T-helper 1 cell (primary cell): ENCODE measurements at regions not wholly inside any gene's neighbourhood (a gene's known extent, or its start where the extent isn't known, plus 50 kb on each side); places are given as distances from the start of the nearest gene placed in this dataset.
"Not testable (repeated sequence)": the region's sequence is repeated elsewhere in the genome, so short reads cannot be mapped to it uniquely, and the experiment has no call there.

ENCODE experiments used
- DNase-seq, 5 donors: peaks; one replicate each; pipeline ENCODE4 v3.0.0-alpha.2; 2012 to 2020

GRCh38 chr21:15119486-15119885, 54.7 kb upstream of the NRIP1 start:
- DNase-seq: no peak

DNA sequence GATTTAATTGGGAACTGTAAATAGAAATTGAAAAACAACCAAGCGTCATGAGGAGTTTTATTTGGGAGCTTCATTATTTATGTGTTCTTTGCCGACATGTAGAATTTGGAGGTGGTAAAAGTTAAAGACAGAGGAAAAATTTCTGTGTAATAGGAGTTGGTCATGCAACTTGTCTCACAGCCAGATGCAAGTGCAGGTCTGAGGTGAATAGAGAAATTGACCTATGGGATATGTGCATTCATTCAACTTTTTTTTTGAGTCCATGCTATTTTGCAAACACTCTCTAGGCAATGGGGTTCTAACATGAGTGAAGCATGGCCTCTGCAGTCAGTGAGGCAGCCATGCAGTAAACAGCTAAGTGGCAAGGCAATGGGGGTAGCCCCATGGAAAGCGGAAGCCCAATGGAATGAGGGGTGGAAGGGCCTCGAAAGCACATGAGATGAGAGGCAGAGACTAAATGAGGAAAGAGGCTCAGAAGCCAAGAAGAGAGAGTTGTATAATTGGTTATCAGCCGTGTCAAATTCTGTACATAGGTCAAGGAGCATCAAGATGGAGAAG, 56.4 kb upstream of the NRIP1 start:
- DNase-seq: no peak

- DNase-seq: no peak
These were observed 56.9 kb upstream of the NRIP1 start for GRCh38 chr21:15121655-15122120.

DNA sequence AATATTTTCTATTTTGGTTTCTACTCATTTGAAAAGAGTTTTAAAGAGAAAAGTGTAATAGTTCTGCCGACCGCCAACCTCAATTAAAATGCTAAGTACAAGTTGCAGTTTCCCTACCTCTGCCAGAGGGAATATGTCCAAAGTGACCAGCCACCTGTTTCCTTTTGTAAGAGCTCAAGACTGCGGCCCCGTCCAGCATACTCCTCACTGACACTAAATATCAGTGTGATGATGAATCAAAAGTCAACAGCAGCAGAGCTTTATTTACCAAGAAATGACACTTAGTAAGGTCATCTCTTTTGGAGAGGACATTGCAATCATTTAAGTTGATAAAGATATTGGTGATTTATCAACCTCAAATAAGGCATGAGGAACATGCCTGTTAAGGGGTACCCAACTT, 57.4 kb upstream of the NRIP1 start:
- no peak for DNase-seq

GRCh38 chr21:15124731-15125130, 59.9 kb upstream of the NRIP1 start:
- DNase-seq: no peak

DNA sequence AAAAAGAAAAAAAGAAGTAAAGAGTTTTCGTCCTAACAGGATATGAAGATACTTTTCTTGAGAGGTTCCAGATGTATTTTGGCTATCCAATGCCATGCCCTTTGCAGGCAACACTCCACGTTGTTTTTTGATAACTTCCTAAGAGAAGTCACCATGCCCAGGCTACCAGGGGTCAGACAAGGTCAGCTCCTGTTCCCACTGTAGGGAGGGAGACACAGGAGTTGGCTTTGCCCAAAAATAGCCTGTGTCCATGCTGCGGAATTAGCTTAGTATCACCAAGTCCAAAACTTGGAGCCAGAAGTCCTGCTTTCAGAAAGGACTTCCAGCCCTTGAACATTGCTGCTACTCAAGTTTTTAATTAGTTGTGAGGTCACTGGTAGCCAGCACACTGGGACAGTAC, 62.1 kb upstream of the NRIP1 start:
- DNase-seq: no peak

- no peak for DNase-seq
These were observed 62.6 kb upstream of the NRIP1 start for GRCh38 chr21:15127437-15127836.

DNA sequence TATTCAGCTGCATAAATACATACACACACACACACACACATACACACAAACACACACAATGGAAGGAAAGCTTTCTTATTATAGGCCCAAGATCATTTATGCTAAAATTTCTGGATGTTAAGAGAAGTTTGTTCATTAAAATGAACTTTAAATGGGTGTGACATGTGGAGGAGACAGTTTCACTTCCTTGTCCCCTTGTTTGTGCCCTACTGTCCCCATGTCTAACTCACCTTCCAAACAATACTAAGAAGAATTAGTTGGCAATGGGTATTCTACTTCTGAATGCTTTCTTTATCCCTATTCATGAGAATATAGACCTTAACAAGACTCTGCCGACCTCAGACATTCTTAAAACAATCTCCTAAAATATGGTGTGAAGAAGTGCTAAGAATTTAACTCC, 63.5 kb upstream of the NRIP1 start:
- DNase-seq: no peak

DNA sequence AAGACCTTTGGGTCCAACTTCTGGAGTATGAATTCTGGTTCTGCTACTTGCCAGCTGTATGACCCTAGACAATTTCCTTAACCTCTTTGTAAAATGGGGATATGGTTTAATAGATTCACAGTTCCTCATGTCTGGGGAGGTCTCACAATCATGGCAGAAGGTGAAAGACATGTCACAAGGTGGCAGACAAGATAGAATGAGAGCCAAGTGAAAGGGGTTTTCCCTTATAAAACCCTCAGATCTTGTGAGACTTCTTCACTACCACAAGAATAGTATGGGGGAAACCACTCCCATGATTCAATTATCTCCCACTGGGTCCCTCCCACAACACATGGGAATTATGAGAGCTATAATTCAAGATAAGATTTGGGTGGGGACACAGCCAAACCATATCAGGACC, 63.9 kb upstream of the NRIP1 start:
- DNase-seq: not testable (repeated sequence)

DNA sequence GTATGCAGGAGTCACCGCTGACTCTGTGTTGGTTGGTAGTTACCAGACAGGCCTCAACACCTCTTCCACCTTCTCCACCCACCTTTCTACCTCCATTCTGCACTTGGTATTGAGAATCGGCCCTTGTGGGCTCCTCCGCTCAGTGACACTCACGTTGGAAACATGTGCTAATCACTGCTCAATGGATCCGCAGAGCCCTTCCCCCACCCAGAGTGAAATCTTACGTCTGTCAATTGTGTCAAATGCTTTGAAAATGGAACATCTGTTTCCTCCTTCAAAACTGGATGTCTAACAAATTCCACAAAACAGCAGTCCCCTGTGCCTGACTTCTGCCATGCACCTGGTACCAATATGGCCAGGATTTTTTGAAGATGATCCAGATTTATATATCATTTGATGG, 65.5 kb upstream of the NRIP1 start:
- DNase-seq: no peak

DNA sequence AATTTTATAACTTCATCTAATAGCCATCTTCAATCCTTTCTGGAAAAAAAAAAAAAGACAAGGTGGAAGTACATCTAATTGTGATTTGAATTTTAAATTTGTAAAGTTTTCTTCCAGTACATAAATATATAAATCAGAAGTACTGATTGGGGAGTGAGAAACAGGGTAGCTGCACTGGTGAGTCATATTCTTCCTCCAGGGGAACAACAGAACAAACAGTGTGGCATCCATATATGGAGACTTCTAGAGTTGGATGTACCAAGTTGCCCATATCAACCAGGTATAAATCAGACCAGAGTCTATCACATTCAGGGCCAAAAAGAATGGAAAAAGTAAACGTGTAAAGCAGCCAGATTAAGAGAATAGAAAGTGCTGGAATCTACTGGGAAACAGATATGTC, 66.0 kb upstream of the NRIP1 start:
- DNase-seq: no peak

DNA sequence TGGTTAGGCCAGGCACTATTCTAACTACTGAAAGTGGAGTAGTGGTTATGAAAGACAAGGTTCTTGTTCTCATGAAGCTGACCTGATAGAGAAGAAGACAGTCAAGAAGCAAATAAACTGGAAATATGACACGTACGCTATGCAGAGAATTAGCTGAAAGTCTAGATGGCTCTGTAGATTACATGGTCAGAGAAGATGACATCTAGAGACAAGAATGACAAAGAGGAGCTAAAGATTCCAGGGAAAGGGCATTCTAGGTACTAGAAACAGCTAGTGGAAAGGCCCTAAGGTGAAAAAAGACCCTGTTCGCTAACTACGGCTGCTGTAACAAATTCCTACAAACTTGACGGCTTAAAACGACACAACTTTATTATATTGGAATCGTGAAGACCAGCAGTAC, 68.0 kb upstream of the NRIP1 start:
- DNase-seq: no peak

DNA sequence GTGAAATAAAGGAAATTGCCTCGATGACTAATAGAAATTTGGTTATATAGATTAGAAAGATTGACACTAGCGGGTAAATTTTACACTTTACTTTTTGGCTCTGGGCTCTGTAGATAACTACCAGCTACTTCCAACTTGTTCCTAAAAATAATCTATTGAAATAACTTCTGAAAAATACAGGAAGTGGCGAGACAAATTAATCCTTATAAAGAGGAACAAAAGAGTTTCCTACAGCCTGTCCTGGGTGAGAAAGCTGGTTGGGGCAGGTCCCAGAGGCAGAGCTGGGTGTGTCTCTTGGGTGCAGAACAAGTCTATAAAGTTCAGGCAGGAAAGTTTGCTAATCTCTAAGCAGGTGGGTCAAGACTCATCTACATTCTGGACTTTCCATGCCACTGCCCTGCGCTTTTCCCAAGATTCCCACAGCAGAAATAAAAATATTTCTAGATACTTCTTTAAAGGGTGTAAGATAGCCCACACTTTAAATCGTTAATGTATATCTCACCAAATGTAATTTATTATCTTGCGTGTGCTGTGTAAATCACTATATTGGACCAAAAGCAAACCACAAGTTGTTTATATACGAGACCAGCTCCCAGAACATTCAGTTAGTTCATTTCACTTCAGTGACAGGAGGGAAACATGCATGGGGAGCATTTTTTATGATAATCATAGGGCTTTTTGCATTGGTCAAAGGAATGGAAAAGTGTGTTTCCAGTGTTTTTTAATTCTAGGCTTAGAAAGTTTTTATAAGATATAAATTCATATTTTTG, 70.1 kb upstream of the NRIP1 start:
- no peak for DNase-seq

DNA sequence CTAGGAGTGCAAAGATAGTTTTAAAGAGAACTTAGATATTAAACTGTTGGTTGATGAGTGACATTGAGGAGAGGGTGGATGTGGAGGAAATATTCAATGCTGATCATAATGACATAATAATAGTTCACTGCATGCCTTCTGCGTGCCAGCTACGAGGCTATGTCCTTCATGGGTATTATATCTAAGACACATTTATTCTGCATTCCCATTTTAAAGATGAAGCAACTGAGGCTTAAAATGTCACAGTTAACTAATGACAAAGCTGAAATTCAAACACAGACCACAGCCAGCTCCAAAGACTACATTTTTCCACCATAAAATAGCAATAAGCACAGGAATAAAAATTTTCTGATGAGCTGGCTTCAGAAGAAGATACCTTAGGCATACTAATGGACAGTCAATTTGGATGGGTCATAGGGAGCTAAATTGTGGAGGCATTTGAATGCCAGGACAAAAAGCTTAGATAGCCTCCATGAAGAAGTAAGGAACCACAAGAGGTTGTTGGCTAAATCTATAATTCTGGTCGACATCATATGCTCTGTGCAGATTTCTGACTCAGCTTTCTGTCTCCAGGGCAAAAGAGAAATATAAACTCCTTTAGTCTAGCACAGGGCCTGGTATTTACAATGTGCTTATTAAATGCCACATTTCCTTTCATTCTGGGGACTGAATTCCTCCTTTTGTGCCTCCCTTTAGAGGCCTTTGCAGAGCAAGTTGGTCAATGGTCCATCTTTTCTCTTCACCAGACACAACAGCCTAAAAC, 71.2 kb upstream of the NRIP1 start:
- DNase-seq: no peak

DNA sequence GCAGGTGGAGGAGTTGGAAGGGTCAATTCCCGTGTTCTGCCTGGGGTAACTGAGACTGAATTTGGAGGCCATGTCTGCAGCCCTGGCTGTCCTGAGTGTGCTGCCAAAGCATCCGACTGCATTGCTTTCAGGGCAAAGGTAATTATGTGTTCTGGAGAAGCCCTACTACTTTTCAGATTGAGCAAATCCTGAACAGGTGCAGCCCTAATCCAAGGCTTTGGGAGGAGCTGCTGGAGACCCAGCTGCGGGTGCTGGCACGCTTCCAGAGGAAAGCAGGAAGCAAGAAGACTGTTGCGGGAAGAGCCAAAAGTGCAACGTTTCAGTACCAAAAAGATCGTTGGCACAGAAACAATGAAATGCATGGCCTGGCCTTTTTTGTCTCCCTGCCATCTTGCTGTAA, 73.7 kb upstream of the NRIP1 start:
- no peak for DNase-seq

GRCh38 chr21:15139898-15140297, 75.1 kb upstream of the NRIP1 start:
- no peak for DNase-seq

GRCh38 chr21:15140321-15141019, 75.7 kb upstream of the NRIP1 start:
- no peak for DNase-seq

DNA sequence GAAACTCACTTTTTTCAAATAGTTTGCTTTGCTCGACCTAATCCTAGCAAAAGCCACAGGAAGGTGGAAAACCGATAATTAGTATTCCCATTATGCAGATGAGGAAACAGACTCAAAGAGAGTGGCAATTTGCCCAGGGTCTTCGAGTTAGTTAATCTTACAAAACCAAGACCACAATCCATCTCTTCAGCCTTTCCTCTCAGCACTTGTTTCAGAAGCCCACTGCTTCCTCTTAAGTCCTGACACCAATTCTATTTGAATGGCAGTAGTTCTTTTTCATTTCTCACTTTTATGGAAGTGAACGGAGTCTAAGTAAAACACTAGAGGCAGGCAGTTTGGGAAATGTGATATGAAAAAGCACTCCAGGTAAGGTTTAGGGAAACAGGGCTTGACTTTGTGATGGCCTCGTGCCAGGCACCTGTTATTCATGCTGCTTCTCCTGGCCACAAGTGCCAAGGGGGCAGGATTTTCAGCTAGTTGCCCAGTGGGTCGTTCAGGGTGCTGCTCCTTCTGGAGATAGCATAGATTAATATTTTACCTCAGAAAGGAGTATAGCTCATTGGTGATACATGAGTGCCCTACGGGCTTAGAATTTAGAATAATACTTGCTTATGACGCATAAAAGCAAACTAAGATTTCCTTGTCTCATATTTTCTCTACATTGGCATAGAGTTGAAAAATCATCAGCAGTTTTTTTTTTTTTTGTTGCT, 76.6 kb upstream of the NRIP1 start:
- DNase-seq: no peak

GRCh38 chr21:15144026-15144425, 79.2 kb upstream of the NRIP1 start:
- no peak for DNase-seq

DNA sequence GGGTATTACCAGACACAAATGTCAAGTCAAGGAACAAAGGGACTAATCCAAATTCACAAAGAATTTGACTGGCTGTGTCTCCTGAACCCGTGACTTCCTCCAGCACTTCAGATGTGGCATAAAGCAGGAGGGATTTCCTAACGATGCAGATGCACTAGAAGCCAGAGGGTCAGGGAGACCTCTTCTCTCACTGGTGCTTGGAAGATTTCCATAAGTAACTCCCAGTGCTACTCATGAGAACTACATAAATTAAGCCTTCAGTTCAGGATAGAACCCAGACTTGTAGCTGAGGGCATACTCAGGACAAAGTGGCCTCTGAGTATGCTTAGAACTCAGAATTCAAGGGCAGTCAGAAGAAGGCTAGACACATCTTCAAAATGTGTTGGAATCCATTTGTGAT, 83.6 kb upstream of the NRIP1 start:
- DNase-seq: no peak

GRCh38 chr21:15149600-15150224, 84.9 kb upstream of the NRIP1 start:
- DNase-seq: no peak

DNA sequence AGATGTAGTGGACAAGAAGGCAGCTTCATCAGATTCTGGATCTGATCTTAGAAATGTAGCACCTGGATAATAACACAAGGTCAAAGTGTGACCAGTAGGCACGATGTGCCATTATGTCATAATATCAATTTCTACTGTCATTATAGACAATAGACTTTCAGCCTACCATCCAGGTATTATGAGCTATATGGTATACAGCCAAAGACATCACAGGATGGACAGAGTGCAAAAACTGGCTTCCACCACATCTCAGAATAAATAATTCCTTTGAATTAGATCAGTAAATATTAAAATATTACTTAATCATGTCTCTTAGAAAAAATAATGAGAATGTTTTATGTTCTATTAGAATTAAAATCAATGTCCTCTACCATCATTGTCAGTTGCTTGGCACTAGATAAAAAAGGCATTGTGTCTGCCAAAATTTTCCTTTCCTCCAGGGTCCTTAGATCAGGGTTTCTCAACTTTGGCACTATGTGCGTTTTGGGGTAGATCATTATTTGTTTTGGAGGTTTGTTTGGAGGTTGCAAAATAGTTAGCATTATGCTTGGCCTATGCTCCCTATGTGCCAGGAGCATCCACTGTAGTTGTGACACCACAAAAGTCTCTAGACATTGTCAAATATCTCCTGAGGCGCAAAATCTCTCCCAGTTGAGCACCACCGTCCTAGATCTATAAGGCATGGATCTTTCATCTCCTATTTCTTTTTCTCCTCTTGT, 86.7 kb upstream of the NRIP1 start:
- no peak for DNase-seq
